SK-N-SH treated with all-trans-retinoic acid at 6 μM for 48 hours (cell line): ENCODE measurements at regions not wholly inside any gene's neighbourhood (a gene's known extent, or its start where the extent isn't known, plus 50 kb on each side); places are given as distances from the start of the nearest gene placed in this dataset.

Experiments
- ATAC-seq: fragments of 200-7000 bp; cut with Tn5 transposase; 3 replicates; pipeline ENCODE4 v1.9.1; 2020; ENCODE audit warnings: mild to moderate bottlenecking, moderate library complexity
- ARNTL ChIP-seq: fragments of 450-650 bp; formaldehyde crosslinking; IDR thresholded peaks from 2 replicates; pipeline ENCODE4 v1.5.0; 2020; ENCODE audit warnings: low read depth, mild to moderate bottlenecking, moderate library complexity, borderline replicate concordance
- BACH2 ChIP-seq: fragments of 250-450 bp; sonication (Bioruptor Pico); IDR thresholded peaks from 2 replicates; pipeline ENCODE4 v1.9.0; 2021; ENCODE audit warnings: mild to moderate bottlenecking, borderline replicate concordance
- CSDC2 ChIP-seq: fragments of 250-450 bp; sonication (Bioruptor Pico); IDR thresholded peaks from 2 replicates; pipeline ENCODE4 v1.5.0; 2020; ENCODE audit warnings: mild to moderate bottlenecking, moderate library complexity
- ESRRG ChIP-seq: fragments of 250-450 bp; sonication (Bioruptor Pico); IDR thresholded peaks from 2 replicates; pipeline ENCODE4 v1.6.1; 2021; ENCODE audit warnings: mild to moderate bottlenecking
- GLIS3 ChIP-seq: fragments of 250-450 bp; sonication (Bioruptor Pico); IDR thresholded peaks from 2 replicates; pipeline ENCODE4 v1.5.0; 2020; ENCODE audit warnings: mild to moderate bottlenecking, moderate library complexity
- POU6F1 ChIP-seq: fragments of 250-450 bp; sonication (Bioruptor Pico); IDR thresholded peaks from 2 replicates; pipeline ENCODE4 v1.8.0; 2021; ENCODE audit warnings: low read depth, mild to moderate bottlenecking, moderate library complexity, borderline replicate concordance
- PPARA ChIP-seq: fragments of 250-450 bp; sonication (Bioruptor Pico); IDR thresholded peaks from 2 replicates; pipeline ENCODE4 v1.5.0; 2020; ENCODE audit warnings: mild to moderate bottlenecking, borderline replicate concordance
- RARB ChIP-seq: fragments of 250-450 bp; sonication (Bioruptor Pico); IDR thresholded peaks from 2 replicates; pipeline ENCODE4 v1.8.0; 2021; ENCODE audit warnings: mild to moderate bottlenecking, moderate library complexity
- SNAI2 ChIP-seq: fragments of 250-450 bp; sonication (Bioruptor Pico); IDR thresholded peaks from 2 replicates; pipeline ENCODE4 v1.5.0; 2020; ENCODE audit warnings: mild to moderate bottlenecking, moderate library complexity
- TCF4 ChIP-seq: fragments of 250-450 bp; sonication (Bioruptor Pico); IDR thresholded peaks from 2 replicates; pipeline ENCODE4 v1.8.0; 2021; ENCODE audit warnings: mild to moderate bottlenecking, moderate library complexity, borderline replicate concordance
- TOX ChIP-seq: fragments of 250-450 bp; sonication (Bioruptor Pico); IDR thresholded peaks from 2 replicates; pipeline ENCODE4 v1.8.0; 2021; ENCODE audit warnings: mild to moderate bottlenecking, moderate library complexity, borderline replicate concordance
- ZC3H10 ChIP-seq: fragments of 250-450 bp; sonication (Bioruptor Pico); IDR thresholded peaks from 2 replicates; pipeline ENCODE4 v1.5.1; 2021; ENCODE audit warnings: mild to moderate bottlenecking, moderate library complexity
- ZFP3 ChIP-seq: fragments of 250-450 bp; sonication (Bioruptor Pico); IDR thresholded peaks from 2 replicates; pipeline ENCODE4 v1.5.0; 2020; ENCODE audit warnings: mild to moderate bottlenecking, moderate library complexity
- ZNF565 ChIP-seq: fragments of 450-650 bp; formaldehyde crosslinking; conservative IDR thresholded peaks from 2 replicates; pipeline ENCODE4 v1.5.0; 2020; ENCODE audit warnings: low read depth, mild to moderate bottlenecking, moderate library complexity
- ZNF70 ChIP-seq: fragments of 450-650 bp; formaldehyde crosslinking; IDR thresholded peaks from 2 replicates; pipeline ENCODE4 v1.5.0; 2020; ENCODE audit warnings: mild to moderate bottlenecking, moderate library complexity
- ZNF8 ChIP-seq: fragments of 450-650 bp; formaldehyde crosslinking; IDR thresholded peaks from 2 replicates; pipeline ENCODE4 v1.5.0; 2020; ENCODE audit warnings: mild to moderate bottlenecking, moderate library complexity
- TF ChIP-seq, protein P1 (sequence below): fragments of 250-450 bp; sonication (Bioruptor Pico); IDR thresholded peaks from 2 replicates; pipeline ENCODE4 v1.5.0; 2020; ENCODE audit warnings: mild to moderate bottlenecking, moderate library complexity
- TF ChIP-seq, protein P2 (sequence below): fragments of 250-450 bp; sonication (Bioruptor Pico); IDR thresholded peaks from 2 replicates; pipeline ENCODE4 v1.8.0; 2020; ENCODE audit warnings: mild to moderate bottlenecking, moderate library complexity, borderline replicate concordance
- TF ChIP-seq, protein P3 (sequence below): fragments of 250-450 bp; sonication (Bioruptor Pico); IDR thresholded peaks from 2 replicates; pipeline ENCODE4 v1.5.1; 2021; ENCODE audit warnings: mild to moderate bottlenecking, moderate library complexity

- TF ChIP-seq, protein P1, sequence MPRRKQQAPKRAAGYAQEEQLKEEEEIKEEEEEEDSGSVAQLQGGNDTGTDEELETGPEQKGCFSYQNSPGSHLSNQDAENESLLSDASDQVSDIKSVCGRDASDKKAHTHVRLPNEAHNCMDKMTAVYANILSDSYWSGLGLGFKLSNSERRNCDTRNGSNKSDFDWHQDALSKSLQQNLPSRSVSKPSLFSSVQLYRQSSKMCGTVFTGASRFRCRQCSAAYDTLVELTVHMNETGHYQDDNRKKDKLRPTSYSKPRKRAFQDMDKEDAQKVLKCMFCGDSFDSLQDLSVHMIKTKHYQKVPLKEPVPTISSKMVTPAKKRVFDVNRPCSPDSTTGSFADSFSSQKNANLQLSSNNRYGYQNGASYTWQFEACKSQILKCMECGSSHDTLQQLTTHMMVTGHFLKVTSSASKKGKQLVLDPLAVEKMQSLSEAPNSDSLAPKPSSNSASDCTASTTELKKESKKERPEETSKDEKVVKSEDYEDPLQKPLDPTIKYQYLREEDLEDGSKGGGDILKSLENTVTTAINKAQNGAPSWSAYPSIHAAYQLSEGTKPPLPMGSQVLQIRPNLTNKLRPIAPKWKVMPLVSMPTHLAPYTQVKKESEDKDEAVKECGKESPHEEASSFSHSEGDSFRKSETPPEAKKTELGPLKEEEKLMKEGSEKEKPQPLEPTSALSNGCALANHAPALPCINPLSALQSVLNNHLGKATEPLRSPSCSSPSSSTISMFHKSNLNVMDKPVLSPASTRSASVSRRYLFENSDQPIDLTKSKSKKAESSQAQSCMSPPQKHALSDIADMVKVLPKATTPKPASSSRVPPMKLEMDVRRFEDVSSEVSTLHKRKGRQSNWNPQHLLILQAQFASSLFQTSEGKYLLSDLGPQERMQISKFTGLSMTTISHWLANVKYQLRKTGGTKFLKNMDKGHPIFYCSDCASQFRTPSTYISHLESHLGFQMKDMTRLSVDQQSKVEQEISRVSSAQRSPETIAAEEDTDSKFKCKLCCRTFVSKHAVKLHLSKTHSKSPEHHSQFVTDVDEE: no peak
- TF ChIP-seq ZNF8 (CRISPR knock-in tag) (no peak), CSDC2 (CRISPR knock-in tag) (no peak), ZC3H10 (CRISPR knock-in tag) (no peak), POU6F1 (CRISPR knock-in tag) (no peak), TCF4 (no peak), BACH2 (CRISPR knock-in tag) (no peak), ZNF565 (CRISPR knock-in tag) (no peak), ESRRG (CRISPR knock-in tag) (no peak)
- TF ChIP-seq, protein P2, sequence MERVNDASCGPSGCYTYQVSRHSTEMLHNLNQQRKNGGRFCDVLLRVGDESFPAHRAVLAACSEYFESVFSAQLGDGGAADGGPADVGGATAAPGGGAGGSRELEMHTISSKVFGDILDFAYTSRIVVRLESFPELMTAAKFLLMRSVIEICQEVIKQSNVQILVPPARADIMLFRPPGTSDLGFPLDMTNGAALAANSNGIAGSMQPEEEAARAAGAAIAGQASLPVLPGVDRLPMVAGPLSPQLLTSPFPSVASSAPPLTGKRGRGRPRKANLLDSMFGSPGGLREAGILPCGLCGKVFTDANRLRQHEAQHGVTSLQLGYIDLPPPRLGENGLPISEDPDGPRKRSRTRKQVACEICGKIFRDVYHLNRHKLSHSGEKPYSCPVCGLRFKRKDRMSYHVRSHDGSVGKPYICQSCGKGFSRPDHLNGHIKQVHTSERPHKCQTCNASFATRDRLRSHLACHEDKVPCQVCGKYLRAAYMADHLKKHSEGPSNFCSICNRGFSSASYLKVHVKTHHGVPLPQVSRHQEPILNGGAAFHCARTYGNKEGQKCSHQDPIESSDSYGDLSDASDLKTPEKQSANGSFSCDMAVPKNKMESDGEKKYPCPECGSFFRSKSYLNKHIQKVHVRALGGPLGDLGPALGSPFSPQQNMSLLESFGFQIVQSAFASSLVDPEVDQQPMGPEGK (CRISPR knock-in tag): no peak
Measured at GRCh38 chr12:34188974-34189373, 166.7 kb downstream of the ALG10 start (continued).

DNA sequence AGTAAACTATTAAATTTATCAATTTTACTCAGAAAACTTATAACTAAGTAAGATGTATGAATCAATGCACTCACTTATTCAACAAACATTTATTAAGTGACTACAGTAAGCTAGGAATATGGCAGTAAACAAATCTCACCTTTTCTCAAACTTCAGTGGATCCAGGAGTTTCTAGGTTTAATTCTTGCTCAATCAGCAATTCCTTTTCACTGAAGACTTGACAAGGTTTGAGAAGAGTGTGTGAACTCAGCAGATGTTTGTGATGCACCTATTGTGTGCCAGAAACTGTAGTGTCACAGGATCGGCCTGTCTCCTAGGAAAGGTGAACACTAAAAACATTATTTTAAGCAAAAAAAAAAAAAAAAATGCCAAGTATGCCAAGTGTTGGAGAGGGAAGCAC, 167.8 kb downstream of the ALG10 start:
- no peak for ATAC-seq
- TF ChIP-seq, protein P3, sequence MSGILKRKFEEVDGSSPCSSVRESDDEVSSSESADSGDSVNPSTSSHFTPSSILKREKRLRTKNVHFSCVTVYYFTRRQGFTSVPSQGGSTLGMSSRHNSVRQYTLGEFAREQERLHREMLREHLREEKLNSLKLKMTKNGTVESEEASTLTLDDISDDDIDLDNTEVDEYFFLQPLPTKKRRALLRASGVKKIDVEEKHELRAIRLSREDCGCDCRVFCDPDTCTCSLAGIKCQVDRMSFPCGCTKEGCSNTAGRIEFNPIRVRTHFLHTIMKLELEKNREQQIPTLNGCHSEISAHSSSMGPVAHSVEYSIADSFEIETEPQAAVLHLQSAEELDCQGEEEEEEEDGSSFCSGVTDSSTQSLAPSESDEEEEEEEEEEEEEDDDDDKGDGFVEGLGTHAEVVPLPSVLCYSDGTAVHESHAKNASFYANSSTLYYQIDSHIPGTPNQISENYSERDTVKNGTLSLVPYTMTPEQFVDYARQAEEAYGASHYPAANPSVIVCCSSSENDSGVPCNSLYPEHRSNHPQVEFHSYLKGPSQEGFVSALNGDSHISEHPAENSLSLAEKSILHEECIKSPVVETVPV: no peak
- no peak for TF ChIP-seq PPARA (CRISPR knock-in tag)
- TF ChIP-seq GLIS3 (CRISPR knock-in tag): no peak
- TF ChIP-seq POU6F1 (CRISPR knock-in tag): no peak
- no peak for TF ChIP-seq ZFP3
- no peak for TF ChIP-seq TOX (CRISPR knock-in tag)
- no peak for TF ChIP-seq ZC3H10 (CRISPR knock-in tag)
- no peak for TF ChIP-seq SNAI2 (CRISPR knock-in tag)
- no peak for TF ChIP-seq RARB (CRISPR knock-in tag)
- no peak for TF ChIP-seq ARNTL (CRISPR knock-in tag)
- no peak for TF ChIP-seq ESRRG (CRISPR knock-in tag)
- TF ChIP-seq, protein P2 (CRISPR knock-in tag): no peak
- TF ChIP-seq TCF4: no peak
- no peak for TF ChIP-seq ZNF8 (CRISPR knock-in tag)
- no peak for TF ChIP-seq CSDC2 (CRISPR knock-in tag)
- no peak for TF ChIP-seq BACH2 (CRISPR knock-in tag)
- no peak for TF ChIP-seq ZNF70 (CRISPR knock-in tag)
